GM19455 (cell line): ENCODE measurements at regions not wholly inside any gene's neighbourhood (a gene's known extent, or its start where the extent isn't known, plus 50 kb on each side); places are given as distances from the start of the nearest gene placed in this dataset.
"Not testable (repeated sequence)": the region's sequence is repeated elsewhere in the genome, so short reads cannot be mapped to it uniquely, and the experiment has no call there.

Experiments
- ATAC-seq: cut with Tn5 transposase; IDR thresholded peaks from one replicate; pipeline ENCODE4 v1.9.1; 2021; ENCODE audit not compliant: unreplicated experiment

GRCh38 chr6:23826572-23826971, 299.4 kb upstream of the NRSN1 start:
- ATAC-seq: no peak

DNA sequence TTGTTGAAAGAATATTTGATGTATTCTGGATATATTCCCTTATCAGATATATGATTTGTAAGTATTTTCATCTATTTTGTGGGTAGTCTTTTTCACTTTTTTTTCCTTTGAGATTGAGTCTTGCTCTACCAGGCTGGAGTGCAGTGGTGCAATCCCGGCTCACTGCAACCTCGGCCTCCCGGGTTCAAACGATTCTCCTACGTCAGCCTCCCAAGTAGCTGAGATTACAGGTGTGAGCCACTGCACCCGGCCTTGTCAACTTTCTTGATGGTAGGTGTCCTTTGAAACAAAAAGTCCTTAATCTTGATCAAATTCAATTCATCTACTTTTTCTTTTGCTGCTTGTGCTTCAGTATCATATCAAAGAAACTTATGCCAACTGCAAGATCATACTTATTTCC, 297.2 kb upstream of the NRSN1 start:
- no peak for ATAC-seq

DNA sequence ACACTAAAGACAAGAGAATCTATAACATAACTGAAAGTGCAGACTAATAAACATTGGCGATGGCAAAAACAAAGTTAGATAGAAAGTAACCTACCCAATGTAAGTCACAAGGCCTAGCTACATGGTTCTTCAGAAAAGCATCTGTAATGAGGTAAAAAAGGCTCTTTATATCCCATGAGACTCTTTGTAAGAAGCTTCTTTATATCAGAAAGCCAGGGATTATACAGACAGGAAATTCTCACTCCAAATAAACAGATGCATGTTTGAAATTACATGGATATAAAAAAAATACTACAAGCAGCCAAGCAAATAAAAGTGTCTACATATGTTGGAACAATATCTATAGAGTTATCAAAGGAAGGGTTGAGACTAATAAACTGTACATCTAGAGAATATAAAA, 284.9 kb upstream of the NRSN1 start:
- no peak for ATAC-seq

GRCh38 chr6:23842760-23843159, 283.3 kb upstream of the NRSN1 start:
- no peak for ATAC-seq

DNA sequence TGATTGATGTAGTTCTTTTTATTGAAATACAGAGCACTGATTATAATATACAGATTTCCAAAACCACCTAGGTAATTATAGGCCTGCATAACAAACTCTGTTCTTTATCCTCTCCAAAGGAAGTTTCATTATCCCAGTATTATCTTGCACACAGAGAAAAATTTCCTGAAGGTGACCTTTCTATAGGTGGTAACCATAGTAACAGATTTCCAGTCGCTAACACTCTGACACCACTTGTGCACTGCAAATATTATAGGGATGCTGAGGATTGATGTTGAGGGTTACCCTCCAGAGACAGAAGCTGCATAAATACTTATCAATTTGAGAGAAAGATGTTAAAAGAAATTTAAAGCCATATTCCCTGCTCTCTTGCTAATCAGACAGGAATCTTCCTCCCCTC, 274.5 kb upstream of the NRSN1 start:
- ATAC-seq: no peak

DNA sequence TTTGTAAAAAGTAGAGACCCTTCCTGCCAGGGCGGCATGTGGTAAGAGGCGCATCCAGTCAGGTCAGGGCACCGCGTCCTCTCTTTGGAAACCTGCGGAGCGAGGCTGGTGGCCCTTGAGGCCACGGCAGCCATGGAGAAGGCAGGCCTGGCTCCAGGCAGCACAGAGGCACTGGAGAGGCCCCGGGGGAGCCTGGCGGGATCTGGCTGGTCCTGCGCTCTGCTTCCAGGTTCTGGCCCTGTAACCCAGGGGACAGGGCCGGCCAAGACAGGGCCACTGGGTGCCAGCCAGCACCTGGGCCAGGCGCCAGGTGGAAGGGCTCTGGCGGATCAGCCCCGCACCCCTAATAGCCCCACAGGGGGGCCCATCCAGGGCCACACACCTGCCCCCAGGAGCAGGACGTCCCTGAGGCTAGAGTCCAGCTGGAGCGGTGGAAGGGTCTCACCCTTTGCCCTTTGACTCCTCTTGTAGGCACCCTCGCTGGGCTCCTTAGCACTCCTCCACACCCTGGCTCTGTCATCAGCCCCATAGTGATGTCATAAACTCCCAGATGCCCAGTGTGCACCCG, 272.4 kb upstream of the NRSN1 start:
- not testable (repeated sequence) for ATAC-seq

GRCh38 chr6:23854154-23854553, 271.9 kb upstream of the NRSN1 start:
- ATAC-seq: not testable (repeated sequence)

DNA sequence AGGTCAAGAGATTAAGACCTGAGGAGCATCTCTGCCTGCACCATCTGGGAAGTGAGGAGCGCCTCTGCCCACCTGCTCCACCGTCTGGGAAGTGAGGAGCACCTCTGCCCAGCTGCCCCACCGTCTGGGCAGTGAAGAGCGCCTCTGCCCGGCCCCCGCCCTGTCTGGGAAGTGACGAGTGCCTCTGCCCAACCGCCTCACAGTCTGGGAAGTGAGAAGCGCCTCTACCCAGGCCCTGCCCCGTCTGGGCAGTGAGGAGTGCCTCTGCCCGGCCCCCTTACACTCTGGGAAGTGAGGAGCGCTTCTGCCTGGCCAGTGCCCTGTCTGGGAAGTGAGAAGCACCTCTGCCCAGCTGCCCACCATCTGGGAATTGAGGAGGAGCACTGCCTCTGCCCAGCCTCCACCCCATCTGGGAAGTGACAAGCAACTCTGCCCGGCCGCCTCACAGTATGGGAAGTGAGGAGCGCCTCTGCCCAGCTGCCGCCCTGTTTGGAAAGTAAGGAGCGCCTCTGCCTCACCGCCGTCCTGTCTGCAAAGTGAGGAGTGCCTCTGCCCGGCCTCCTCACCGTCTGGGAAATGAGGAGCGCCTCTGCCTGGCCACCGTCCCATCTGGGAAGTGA, 270.4 kb upstream of the NRSN1 start:
- no peak for ATAC-seq

DNA sequence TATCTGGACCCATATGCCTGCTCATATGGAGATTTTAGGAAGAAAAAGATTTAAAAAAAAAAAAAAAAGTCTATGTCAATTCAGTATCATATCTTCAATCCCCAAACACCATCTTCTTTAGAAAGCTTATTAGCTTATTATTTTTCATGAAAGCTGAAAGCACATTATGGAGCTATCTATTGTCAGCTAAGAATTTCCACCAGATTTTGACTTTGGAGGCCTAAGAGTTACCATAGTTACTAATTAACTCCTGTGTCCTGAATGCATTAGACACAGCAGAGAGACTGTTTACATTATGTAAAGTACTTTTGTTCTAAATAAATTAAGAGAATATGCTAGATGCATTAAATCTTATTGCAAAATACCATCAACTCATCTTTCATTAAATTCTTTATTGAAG, 255.5 kb upstream of the NRSN1 start:
- no peak for ATAC-seq

DNA sequence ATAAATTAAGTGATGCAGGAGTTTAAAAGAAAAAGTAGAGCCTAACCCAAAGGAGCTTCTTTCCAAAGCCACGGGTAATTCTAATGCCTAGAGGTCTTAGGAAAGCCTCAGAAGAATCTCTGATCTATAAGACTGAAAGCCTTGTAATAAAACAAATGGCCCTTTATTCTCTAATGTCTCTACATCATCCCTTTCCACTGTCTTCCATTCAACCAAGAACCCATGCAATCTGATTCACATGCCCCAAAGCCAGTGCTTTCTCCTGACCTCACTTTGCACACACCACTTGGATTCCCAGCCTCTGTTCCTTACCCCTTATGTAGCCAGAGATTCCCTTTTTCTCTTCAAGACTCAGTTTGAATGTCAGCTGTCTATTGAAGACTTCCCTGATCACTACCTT, 252.9 kb upstream of the NRSN1 start:
- no peak for ATAC-seq

- no peak for ATAC-seq
Measured at GRCh38 chr6:23875006-23875405, 251.0 kb upstream of the NRSN1 start.

- no peak for ATAC-seq
Measured at GRCh38 chr6:23879816-23880215, 246.2 kb upstream of the NRSN1 start.

- ATAC-seq: no peak
Measured at GRCh38 chr6:23890543-23891227, 235.3 kb upstream of the NRSN1 start.

DNA sequence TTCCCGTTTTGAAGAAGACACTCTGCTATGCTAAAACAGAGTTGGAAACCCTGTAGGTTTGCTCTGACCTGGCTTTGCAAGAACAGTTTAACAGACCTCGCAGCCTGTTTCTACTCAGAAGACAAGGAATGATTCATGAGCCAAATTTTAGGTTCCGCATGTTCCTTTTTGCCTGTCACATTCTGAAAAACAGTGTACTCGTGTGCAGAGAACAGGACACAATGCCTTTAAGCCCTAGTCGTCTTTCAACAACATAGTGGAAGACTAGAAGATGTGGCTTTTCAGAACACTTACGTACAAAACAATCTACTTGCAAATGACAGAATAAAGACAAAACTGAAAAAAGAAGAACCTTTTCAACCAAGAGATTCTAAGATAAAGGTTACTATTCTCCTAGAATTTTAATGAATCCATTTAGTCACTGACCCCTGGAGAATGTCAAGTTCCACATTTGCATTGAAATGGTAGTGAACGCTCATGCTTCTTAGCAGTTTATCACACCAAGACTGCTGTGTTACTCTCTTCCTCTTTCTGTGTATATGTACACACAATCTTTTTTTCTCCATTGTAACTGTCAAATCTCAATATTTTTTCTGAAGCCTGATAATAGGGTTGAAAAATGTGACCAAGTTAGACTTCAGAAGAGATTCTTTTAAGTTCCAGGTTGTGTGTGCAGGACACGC, 220.7 kb upstream of the NRSN1 start:
- ATAC-seq: no peak

DNA sequence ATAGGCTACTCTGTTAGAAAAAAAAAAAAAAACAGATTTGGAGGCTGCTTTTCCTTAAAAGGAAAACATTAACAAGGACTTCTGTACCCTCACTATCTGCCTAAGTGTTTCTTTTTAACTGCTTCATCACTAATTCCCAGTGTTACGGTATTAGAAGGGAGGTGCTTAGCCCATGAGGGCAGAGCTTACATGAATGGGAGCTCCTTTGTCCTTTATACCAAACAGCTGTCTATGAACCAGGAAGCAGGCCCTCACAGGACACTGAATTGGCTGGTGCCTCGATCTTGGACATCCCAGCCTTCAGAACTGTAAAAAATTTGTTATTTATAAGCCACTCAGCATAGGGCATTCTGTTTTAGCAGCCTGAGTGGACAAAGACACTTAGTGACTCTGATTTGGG, 215.6 kb upstream of the NRSN1 start:
- ATAC-seq: no peak

- ATAC-seq: no peak
Measured at GRCh38 chr6:23927935-23928334, 198.1 kb upstream of the NRSN1 start.

- no peak for ATAC-seq
Measured at GRCh38 chr6:23929201-23929600, 196.8 kb upstream of the NRSN1 start.

DNA sequence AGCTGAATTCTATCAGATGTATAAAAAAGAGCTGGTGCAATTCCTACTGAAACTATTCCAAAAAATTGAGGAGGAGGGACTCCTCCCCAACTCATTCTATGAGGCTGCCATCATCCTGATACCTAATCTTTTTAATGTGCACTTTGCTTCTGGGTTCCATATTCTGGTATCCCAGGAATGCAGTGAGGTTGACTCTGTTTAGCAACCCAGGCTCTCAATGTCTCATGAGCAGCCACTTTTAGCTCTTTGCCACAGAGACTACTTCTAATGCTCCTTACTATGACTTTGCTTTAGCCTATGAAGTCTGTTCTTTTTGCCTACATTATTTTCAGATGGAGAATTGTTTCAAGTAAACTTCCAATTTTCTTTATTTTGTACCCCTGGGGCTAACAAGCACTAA, 185.5 kb upstream of the NRSN1 start:
- ATAC-seq: no peak

GRCh38 chr6:23951691-23952090, 174.3 kb upstream of the NRSN1 start:
- ATAC-seq: no peak

GRCh38 chr6:23952245-23952644, 173.8 kb upstream of the NRSN1 start:
- ATAC-seq: no peak

- no peak for ATAC-seq
Measured at GRCh38 chr6:23953976-23954375, 172.0 kb upstream of the NRSN1 start.

DNA sequence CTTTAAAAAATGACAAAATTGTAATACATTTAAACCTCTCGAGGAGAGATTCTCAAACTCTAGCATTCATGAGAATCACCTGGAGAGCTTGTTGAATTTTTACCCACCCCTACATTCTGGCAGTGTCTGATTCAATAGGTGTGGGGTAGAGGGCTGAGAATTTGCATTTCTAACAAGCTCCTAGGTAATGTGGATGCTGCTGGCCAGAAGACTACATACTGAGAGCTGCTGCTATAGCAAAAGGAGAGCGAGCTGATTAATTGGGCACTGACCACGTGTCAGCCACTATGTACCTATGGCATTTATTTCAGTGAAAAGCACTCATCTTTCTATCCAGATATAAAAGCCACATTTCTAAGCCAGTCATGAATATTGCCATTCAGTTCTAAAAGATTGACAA, 169.0 kb upstream of the NRSN1 start:
- no peak for ATAC-seq
